ENCODE measurements at regions not wholly inside any gene's neighbourhood (a gene's known extent, or its start where the extent isn't known, plus 50 kb on each side); places are given as distances from the start of the nearest gene placed in this dataset.

- TF ChIP-seq ZNF790 (CRISPR knock-in tag; IDR thresholded peaks at IDR 0.05; ENCODE audit: borderline replicate concordance) = no peak
- TF ChIP-seq MXI1 (IDR thresholded peaks at IDR 0.05; ENCODE audit: borderline replicate concordance, low read depth, low read length) = no peak
- no peak for TF ChIP-seq SMAD9 (CRISPR knock-in tag; IDR thresholded peaks at IDR 0.05)
- no peak for TF ChIP-seq NFATC3 (CRISPR knock-in tag; IDR thresholded peaks at IDR 0.05)
- no peak for TF ChIP-seq ZNF17 (CRISPR knock-in tag; IDR thresholded peaks at IDR 0.05)
- no peak for TF ChIP-seq KLF16 (CRISPR knock-in tag; IDR thresholded peaks at IDR 0.05)
- TF ChIP-seq HNRNPLL (IDR thresholded peaks at IDR 0.05; ENCODE audit: low read depth, low read length, poor library complexity, severe bottlenecking) = no peak
- no peak for TF ChIP-seq SMC3 (IDR thresholded peaks at IDR 0.05; ENCODE audit: low read length)
Measured at GRCh38 chr15:79198461-79198860, 84.1 kb upstream of the ANKRD34C start.

All from HepG2 (cell line).